GM19397 (cell line): ENCODE measurements at regions not wholly inside any gene's neighbourhood (a gene's known extent, or its start where the extent isn't known, plus 50 kb on each side); places are given as distances from the start of the nearest gene placed in this dataset.
"Not testable (repeated sequence)": the region's sequence is repeated elsewhere in the genome, so short reads cannot be mapped to it uniquely, and the experiment has no call there.

Source experiments
- ATAC-seq: cut with Tn5 transposase; IDR thresholded peaks from one replicate; pipeline ENCODE4 v1.9.1; 2021; ENCODE audit warnings: mild to moderate bottlenecking, moderate library complexity; ENCODE audit not compliant: unreplicated experiment

DNA sequence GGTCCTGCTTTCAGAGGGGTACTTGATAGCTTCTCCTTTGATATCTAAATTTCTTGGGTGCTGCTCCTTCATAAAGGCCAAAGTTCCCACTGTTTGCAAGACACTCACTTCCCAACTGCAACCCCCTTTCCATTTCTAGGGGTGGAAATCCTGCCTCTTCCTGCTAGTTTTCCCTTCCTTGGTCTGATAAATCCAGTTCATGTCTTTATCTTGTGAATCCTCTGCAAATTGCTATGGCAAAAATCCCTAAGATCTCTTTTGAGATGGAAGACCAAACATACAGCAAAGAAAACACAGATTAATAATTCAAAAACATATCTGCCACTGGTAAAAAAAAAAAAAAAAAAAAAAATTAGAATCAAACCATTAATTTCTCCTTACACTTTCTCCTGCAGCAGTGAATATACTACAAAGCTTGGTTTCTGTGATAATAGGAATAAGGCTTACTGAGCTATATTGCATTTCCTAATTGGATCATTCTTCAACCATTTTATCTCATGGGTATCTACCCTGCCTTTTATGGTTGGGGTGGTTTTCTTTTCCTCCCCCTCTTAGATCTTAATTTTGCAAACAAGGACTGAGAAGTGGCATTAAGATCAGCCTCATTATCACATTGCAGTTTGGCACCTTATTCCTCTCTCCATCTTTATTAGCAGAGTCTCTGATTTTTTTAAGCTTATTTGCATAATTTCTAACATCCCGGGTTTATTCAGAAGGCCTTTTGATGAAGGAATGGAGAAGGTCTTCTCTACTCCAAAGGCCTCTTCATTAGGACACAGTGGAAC, 439.1 kb downstream of the XYLT1 start:
- ATAC-seq = no peak

DNA sequence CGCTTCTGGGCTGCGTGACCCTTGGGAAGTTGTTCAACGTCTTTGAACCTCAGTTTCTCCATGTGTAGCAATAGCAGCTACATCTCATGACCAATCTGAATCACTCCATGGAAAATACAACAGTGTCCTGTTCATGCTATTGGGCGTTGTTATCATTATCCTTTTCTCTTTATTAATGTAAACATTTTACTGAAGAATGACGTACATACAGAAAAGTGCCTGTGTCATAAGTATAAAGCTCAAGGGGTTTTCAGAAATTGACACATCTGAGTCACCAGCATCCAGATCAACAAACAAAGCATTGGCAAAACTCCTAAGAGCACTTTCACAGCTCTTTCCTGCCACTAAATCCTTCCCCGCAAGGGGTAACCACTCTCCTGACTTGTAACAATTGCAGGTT, 438.4 kb downstream of the XYLT1 start:
- ATAC-seq = no peak

DNA sequence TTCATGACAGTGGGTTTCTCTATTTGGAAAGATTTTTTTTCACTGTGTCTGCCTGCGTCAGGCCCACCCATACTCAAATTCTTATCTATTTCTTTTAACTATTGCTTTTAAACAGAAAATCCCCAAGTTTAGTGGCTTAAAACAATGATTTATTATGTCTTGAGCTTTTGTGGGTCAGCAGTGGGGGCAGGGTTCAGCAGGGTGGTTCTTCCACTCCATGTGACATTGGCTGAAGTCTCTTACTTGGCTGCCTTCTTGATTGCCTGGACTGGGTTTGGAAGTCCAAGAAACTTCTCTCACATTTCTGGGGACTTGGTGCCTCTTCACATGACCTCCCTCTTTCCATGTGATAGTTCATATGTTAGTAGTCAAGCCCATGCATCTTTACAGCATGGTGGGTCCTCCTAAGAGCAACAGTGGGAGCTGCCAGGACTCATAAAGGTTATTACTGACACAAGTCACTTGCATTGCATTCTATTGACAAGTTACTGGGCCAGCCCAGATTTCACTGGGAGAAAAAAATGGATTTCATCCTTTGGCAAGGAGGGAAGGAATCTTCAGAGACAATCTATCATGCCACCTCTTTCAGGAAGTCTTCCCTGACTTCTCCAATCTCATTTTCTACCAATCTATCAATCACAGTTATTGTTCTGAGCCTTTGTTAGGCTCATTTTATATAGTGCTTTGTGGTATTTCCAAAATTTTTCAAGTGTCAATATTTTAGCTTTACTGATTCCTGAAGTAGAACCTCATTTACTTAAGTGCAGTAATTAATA, 436.1 kb downstream of the XYLT1 start:
- no peak for ATAC-seq

DNA sequence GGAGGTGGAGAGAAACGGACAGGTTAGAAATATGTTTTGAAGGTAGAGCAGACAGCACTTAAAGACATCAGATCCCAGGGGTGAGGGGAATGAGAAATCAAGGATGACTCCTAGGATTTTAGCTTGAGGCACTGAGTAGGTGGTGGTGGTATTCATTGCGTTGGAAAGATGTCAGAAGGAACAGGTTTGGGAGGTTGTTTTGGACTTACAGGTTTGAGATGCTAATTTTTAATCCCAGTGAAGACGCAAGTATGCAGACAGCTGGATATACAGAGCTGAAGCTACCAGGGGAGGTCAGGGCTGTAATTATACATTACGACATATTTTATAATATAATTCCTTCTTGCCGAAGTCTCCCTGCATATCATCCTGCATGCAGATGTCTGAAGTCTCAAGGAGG, 433.3 kb downstream of the XYLT1 start:
- no peak for ATAC-seq

DNA sequence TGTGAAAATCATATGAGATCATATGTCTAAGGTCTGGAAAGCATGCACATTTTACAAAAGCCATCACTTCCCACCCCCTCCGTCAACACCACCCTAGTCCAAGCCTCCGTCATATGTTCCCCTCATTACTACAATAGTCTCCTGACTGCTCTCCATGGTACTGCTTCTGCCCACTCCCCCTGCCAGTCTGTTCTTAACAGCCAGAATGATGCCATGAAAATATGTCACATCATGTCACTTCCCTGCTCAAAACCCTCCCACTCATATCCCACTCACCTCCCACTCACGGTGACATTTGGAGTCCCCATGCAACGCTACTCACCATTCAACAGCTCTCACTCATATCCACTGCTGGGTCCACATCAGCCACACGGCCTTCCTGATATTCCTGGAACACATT, 432.3 kb downstream of the XYLT1 start:
- ATAC-seq = no peak

DNA sequence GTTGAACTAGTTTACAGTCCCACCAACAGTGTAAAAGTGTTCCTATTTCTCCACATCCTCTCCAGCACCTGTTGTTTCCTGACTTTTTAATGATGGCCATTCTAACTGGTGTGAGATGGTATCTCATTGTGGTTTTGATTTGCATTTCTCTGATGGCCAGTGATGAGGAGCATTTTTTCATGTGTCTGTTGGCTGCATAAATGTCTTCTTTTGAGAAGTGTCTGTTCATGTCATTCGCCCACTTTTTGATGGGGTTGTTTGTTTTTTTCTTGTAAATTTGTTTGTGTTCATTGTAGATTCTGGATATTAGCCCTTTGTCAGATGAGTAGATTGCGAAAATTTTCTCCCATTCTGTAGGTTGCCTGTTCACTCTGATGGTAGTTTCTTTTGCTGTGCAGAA, 421.7 kb downstream of the XYLT1 start:
- not testable (repeated sequence) for ATAC-seq

DNA sequence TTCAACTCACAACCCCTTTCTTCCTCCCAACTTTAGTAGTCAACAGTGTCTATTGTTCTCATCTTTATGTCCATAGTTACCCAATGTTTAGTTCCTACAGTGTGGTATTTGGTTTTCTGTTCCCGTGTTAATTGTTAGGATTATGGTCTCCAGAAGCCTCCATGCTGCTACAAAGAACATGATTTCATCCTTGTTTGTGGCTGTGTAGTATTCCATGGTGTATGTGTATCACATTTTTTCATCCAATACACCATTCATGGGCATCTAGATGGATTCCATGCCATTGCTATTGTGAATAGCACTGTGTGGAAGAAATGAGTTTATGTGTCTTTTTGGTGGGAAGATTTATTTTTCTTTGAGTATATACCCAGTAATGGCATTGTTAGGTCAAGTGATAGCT, 420.3 kb downstream of the XYLT1 start:
- ATAC-seq = no peak
